ENCODE measurements at regions not wholly inside any gene's neighbourhood (a gene's known extent, or its start where the extent isn't known, plus 50 kb on each side); places are given as distances from the start of the nearest gene placed in this dataset.

DNA sequence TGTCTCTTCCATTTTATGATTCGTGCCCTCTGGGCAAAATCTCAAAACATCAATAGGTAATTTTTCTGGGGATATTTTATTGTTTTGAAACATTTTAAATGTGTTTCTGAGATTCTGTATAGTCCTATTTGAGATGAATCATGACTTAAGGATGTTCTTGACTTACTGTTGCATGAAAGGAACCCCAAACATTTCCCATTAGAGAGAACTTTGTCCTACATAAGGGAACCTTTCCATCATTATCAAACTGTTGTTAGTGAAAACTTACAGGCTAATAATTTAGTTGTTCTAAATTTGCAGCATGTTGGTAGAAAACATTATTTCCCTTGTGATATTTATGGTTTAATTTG, 523.3 kb downstream of the PPARGC1A start:
- Histone ChIP-seq H2AFZ (replicated peaks; ENCODE audit: low read length, poor library complexity) (no peak overlapping the region), H3K79me1 (ENCODE audit: low read depth in 1 of 2, low read length in 2 of 2) (no peaks in the 10 kb centered on the region), H3K56ac (ENCODE audit: extremely low read depth, insufficient read depth, low read length) (no peak overlapping the region), H3K4me2 (ENCODE audit: low read depth, low read length) (no peak overlapping the region), H3K4me1 (ENCODE audit: control insufficient read depth, insufficient read depth, low read length) (no peaks in the 10 kb centered on the region), H3K9me3 (ENCODE audit: control insufficient read depth, insufficient read depth, low read length) (0 out of 2 replicates have a peak, but pooled peaks cover 4% of the 10 kb centered on the region), H3K4me3 (ENCODE audit: insufficient read depth, low read depth, low read length) (no peak overlapping the region), H2BK15ac (ENCODE audit: low read depth, low read length) (no peak overlapping the region), H3K36me3 (ENCODE audit: control insufficient read depth, insufficient read depth, low read length) (no peaks in the 10 kb centered on the region), H3K9ac (ENCODE audit: low read depth, low read length) (no peak overlapping the region), H3K9me1 (ENCODE audit: insufficient read depth, low read length) (no peaks in the 10 kb centered on the region), H2BK120ac (ENCODE audit: low read depth, low read length) (no peak overlapping the region), H2BK20ac (ENCODE audit: low read depth, low read length) (no peak overlapping the region), H2AK9ac (replicated peaks; ENCODE audit: low read depth, low read length, poor library complexity) (no peak overlapping the region), H3K27me3 (ENCODE audit: control insufficient read depth, insufficient read depth, low read length) (no peaks in the 10 kb centered on the region), H3K27ac (ENCODE audit: insufficient read depth, low read length) (no peak overlapping the region), H3K18ac (ENCODE audit: low read depth, low read length) (no peak overlapping the region), H2AK5ac (ENCODE audit: low read depth, low read length) (no peak overlapping the region), H4K20me1 (ENCODE audit: insufficient read depth, low read length) (no peaks in the 10 kb centered on the region), H4K8ac (ENCODE audit: low read depth in 2 of 2, low read length in 2 of 2) (no peak overlapping the region), H4K91ac (ENCODE audit: insufficient read depth, low read depth, low read length) (no peak overlapping the region), H3K14ac (replicated peaks; ENCODE audit: low read depth, low read length) (no peak overlapping the region), H4K5ac (ENCODE audit: low read depth, low read length) (no peak overlapping the region), H3K23ac (ENCODE audit: low read depth, low read length) (no peak overlapping the region), H3K4ac (ENCODE audit: low read depth, low read length) (no peak overlapping the region), H2BK5ac (ENCODE audit: low read depth, low read length, poor library complexity, severe bottlenecking) (no peak overlapping the region)
- POLR2A ChIA-PET (ENCODE audit: unreplicated experiment): no interaction called here
- intact Hi-C loops (cut with micrococcal nuclease): no loop called here
- TF ChIP-seq SMC3 (IDR thresholded peaks at IDR 0.05; ENCODE audit: low read depth, low read length): no peak
- TF ChIP-seq, protein P1, sequence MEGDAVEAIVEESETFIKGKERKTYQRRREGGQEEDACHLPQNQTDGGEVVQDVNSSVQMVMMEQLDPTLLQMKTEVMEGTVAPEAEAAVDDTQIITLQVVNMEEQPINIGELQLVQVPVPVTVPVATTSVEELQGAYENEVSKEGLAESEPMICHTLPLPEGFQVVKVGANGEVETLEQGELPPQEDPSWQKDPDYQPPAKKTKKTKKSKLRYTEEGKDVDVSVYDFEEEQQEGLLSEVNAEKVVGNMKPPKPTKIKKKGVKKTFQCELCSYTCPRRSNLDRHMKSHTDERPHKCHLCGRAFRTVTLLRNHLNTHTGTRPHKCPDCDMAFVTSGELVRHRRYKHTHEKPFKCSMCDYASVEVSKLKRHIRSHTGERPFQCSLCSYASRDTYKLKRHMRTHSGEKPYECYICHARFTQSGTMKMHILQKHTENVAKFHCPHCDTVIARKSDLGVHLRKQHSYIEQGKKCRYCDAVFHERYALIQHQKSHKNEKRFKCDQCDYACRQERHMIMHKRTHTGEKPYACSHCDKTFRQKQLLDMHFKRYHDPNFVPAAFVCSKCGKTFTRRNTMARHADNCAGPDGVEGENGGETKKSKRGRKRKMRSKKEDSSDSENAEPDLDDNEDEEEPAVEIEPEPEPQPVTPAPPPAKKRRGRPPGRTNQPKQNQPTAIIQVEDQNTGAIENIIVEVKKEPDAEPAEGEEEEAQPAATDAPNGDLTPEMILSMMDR (conservative IDR thresholded peaks at IDR 0.05; ENCODE audit: low read depth, low read length): no peak
- TF ChIP-seq RCOR1 (IDR thresholded peaks at IDR 0.05; ENCODE audit: insufficient replicate concordance, low read length): no peak
- TF ChIP-seq CHD1 (IDR thresholded peaks at IDR 0.05; ENCODE audit: low read depth, low read length): no peak
- no peak for TF ChIP-seq ELK1 (IDR thresholded peaks at IDR 0.05; ENCODE audit: borderline replicate concordance, low read depth, low read length)
- no peak for TF ChIP-seq MAZ (IDR thresholded peaks at IDR 0.05; ENCODE audit: borderline replicate concordance, low read depth, low read length)
- no CpG with 5 or more reads among the region's 1 CpG for WGBS, 2 experiments (ENCODE audit: extremely low coverage in 2 of 2, insufficient read length in 1 of 2)
- CTCF ChIA-PET: no interaction called here
- DNase-seq: no peak
- in situ Hi-C loops (cut with MboI; ENCODE audit: low sequenced_read_pairs): no loop called here
- ATAC-seq (ENCODE audit: low read depth): no peak
- no TSS peak for BruUV-seq (replicated peaks)
- dilution Hi-C loops (cut with HindIII; ENCODE audit: low sequenced_read_pairs, unreplicated experiment): no loop called here
